Lung (tissue), 11 donors: ENCODE measurements at regions not wholly inside any gene's neighbourhood (a gene's known extent, or its start where the extent isn't known, plus 50 kb on each side); places are given as distances from the start of the nearest gene placed in this dataset.

ENCODE experiments used
- ATAC-seq: fragments of 200-7000 bp; cut with Tn5 transposase; one replicate; pipeline ENCODE4 v1.9.1; 2020; ENCODE audit warnings: moderate number of reproducible peaks; ENCODE audit not compliant: insufficient read depth, low FRiP score
- DNase-seq, 3 donors: peaks; one replicate each; pipeline ENCODE4 v3.0.0-alpha.2; 2013 to 2017
- H3K27ac ChIP-seq, 2 donors: one replicate each; pipeline ENCODE4 v1.5.1; 2013; ENCODE audit warnings: mild to moderate bottlenecking in 2 of 2, moderate library complexity in 2 of 2, control low read depth in 1 of 2, inconsistent platforms in 1 of 2, low read depth in 1 of 2, low read length in 1 of 2
- H3K27me3 ChIP-seq, 3 donors: one replicate each; pipeline ENCODE4 v1.5.1; 2013; ENCODE audit warnings: low read length in 2 of 3; ENCODE audit not compliant: control insufficient read depth in 3 of 3, insufficient read depth in 3 of 3
- H3K36me3 ChIP-seq, 4 donors: one replicate each; pipeline ENCODE4 v1.5.1; 2013; ENCODE audit warnings: low read length in 4 of 4, mild to moderate bottlenecking in 1 of 4, moderate library complexity in 1 of 4; ENCODE audit not compliant: control insufficient read depth in 4 of 4, insufficient read depth in 4 of 4
- H3K4me1 ChIP-seq, 5 donors: one replicate each; pipeline ENCODE4 v1.5.1; 2013; ENCODE audit warnings: low read length in 5 of 5, mild to moderate bottlenecking in 2 of 5, moderate library complexity in 1 of 5; ENCODE audit not compliant: control insufficient read depth in 5 of 5, insufficient read depth in 5 of 5
- H3K4me3 ChIP-seq: one replicate; pipeline ENCODE4 v1.5.1; 2013; ENCODE audit warnings: mild to moderate bottlenecking, control low read depth, moderate library complexity
- H3K9ac ChIP-seq, 2 donors: one replicate each; pipeline ENCODE4 v1.5.1; 2013; ENCODE audit warnings: low read length in 2 of 2, control low read depth in 1 of 2; ENCODE audit not compliant: insufficient read depth in 1 of 2
- H3K9me3 ChIP-seq, 4 donors: one replicate each; pipeline ENCODE4 v1.5.1; 2013; ENCODE audit warnings: low read length in 3 of 4, mild to moderate bottlenecking in 1 of 4, moderate library complexity in 1 of 4; ENCODE audit not compliant: control insufficient read depth in 4 of 4, insufficient read depth in 3 of 4
- WGBS, 2 donors: extraction: QIAGEN DNeasy Blood & Tissue Kit; methylation state at CpG; one replicate each; pipeline ENCODE4 v1.1.7; 2013; 5-methylcytosine and 5-hydroxymethylcytosine counted together
- TF ChIP-seq, protein P1 (sequence below): IDR thresholded peaks from 2 replicates; pipeline ENCODE4 v1.5.1; 2012; ENCODE audit warnings: mild to moderate bottlenecking; ENCODE audit errors: control extremely low read depth, extremely low read depth
- donor health status: control.
- donor health status: control.
- donor health status: Bipolar disorder and iron deficiency.
- donor health status: healthy.
- donor health status: DM: yes; HTN: yes; CAD: no.

DNA sequence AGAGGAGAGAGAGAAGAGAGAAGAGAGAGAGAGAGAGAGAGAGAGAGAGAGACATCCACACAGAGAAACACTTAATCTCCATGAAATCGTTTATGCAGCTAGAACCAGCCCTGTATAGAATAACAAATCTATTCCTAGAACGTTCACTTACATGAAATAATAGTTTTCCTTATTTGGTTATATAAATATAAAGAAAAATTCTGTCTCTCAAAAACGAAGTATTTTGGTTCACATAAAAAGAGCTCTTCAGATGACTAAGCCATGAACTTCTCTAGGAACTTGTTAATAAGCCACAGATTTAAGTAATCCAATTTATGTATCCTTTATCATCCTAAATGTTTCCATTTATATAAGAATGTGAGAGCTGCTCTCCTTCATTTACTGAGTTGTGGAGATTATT is 1315.1 kb upstream of the PCDH7 start:
- no peaks in the 10 kb centered on the region for H3K9me3 ChIP-seq
- 63 to 73% methylated on average over 3 of the region's 3 CpGs for WGBS, 2 donors
- no peak overlapping the region for H3K9ac ChIP-seq
- no peak overlapping the region for H3K27ac ChIP-seq
- no peaks in the 10 kb centered on the region for H3K4me1 ChIP-seq
- H3K36me3 ChIP-seq = no peaks in the 10 kb centered on the region
- H3K4me3 ChIP-seq = no peak overlapping the region
- no peaks in the 10 kb centered on the region for H3K27me3 ChIP-seq
- ATAC-seq (no peak), DNase-seq (no peak)
- TF ChIP-seq, protein P1, sequence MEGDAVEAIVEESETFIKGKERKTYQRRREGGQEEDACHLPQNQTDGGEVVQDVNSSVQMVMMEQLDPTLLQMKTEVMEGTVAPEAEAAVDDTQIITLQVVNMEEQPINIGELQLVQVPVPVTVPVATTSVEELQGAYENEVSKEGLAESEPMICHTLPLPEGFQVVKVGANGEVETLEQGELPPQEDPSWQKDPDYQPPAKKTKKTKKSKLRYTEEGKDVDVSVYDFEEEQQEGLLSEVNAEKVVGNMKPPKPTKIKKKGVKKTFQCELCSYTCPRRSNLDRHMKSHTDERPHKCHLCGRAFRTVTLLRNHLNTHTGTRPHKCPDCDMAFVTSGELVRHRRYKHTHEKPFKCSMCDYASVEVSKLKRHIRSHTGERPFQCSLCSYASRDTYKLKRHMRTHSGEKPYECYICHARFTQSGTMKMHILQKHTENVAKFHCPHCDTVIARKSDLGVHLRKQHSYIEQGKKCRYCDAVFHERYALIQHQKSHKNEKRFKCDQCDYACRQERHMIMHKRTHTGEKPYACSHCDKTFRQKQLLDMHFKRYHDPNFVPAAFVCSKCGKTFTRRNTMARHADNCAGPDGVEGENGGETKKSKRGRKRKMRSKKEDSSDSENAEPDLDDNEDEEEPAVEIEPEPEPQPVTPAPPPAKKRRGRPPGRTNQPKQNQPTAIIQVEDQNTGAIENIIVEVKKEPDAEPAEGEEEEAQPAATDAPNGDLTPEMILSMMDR = no peak

DNA sequence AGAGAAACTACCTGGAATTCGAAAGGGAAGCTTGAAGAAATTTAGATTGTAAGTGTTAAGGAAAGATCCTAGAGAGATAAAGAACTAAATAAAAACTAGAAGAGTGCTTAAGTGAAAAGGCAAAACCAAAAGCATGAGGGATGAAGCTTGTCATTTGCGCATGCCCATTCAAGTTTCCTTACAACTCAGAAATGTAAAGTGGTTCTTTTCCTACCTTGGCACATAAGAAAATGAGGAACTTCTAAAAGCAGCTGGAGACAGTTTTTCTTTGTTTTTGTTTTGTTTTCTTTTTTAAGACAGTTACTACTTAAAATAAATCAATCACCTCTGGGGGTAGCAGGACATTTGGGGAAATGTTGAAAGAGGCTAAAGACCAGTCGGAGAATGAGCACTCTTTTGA is 1304.4 kb upstream of the PCDH7 start:
- H3K4me1 ChIP-seq = no peaks in the 10 kb centered on the region
- TF ChIP-seq, protein P1 = no peak
- WGBS, 2 donors = 37 to 54% methylated on average over 3 of the region's 3 CpGs
- no peak for ATAC-seq
- H3K9me3 ChIP-seq = no peaks in the 10 kb centered on the region
- no peaks in the 10 kb centered on the region for H3K27me3 ChIP-seq
- no peaks in the 10 kb centered on the region for H3K36me3 ChIP-seq
- H3K4me3 ChIP-seq = no peak overlapping the region
- no peak for DNase-seq
- H3K9ac ChIP-seq = no peak overlapping the region
- no peak overlapping the region for H3K27ac ChIP-seq

DNA sequence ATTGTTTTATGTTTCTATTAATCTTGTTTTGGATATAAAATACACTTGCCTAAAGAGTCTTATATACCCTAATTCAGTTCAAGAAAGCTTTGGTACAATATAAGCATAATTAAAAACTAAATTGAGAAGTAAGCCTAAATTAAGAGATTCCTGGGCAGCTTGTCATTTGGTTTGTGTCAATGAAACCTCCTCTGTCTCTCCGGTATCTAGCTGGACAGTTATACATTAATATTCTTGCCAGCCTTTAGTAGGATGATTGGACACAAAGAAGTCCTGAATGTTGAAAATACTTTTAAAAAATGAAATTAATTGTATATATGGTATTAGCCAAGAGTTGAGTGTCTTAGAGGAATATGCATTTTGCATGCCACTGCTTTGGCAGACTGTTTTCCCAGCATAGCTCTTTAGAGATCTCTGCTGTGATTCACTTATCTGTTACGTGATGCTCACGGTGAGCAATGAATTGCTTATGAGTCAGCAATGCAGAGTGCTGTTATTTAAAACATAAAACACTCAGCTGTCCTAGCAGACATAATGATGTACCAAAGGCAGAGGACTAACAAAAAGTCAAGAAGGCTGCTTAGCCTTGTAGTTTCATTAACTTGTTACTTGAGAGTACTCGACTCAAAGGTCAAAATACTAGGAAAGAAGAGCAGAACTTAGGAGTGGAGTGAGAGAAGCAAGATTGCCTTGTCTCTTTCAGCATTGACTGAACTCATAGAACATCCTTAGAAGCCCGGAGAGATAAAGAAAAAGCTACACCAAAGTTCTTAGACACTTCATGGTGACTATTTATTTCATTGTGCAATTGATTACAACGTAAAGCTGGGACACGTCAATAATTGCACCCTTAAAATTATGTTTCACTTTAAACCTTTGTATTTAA is 1296.1 kb upstream of the PCDH7 start:
- peaks cover 0 to 4% (median 0%) of the 10 kb centered on the region in 5 donors for H3K4me1 ChIP-seq
- H3K9ac ChIP-seq = no peak overlapping the region
- no peak overlapping the region for H3K4me3 ChIP-seq
- TF ChIP-seq, protein P1 = no peak
- no peaks in the 10 kb centered on the region for H3K27me3 ChIP-seq
- DNase-seq (no peak), ATAC-seq (no peak)
- no peaks in the 10 kb centered on the region for H3K9me3 ChIP-seq
- H3K36me3 ChIP-seq = no peaks in the 10 kb centered on the region
- 69 to 82% methylated on average over 7 of the region's 7 CpGs for WGBS, 2 donors
- no peak overlapping the region for H3K27ac ChIP-seq
